Caco-2 (cell line): ENCODE measurements at regions not wholly inside any gene's neighbourhood (a gene's known extent, or its start where the extent isn't known, plus 50 kb on each side); places are given as distances from the start of the nearest gene placed in this dataset.

Experiments
- BruUV-seq: library from RNA; stranded (reverse); fragments of 400-500 nt; replicated peaks from 2 replicates; lab custom pipeline; 2021; lab: Mats Ljungman, UMichigan
- CTCF ChIA-PET: fragments of 300-600 bp; sonication (Branson Sonifier 250); formaldehyde crosslinking; loops from one replicate; lab custom pipeline; 2022; ENCODE audit warnings: antibody characterized with exemption; lab: Charles Lee
- POLR2A ChIA-PET: fragments of 300-600 bp; sonication (Branson Sonifier 250); formaldehyde crosslinking; loops from one replicate; lab custom pipeline; 2022; ENCODE audit warnings: antibody characterized with exemption; lab: Charles Lee
- DNase-seq, 2 experiments: peaks; one replicate each; pipeline versions ENCODE4 v3.0.0 to v3.0.0-alpha.2; 2020 to 2022
- H3K27me3 ChIP-seq: replicated peaks from 2 replicates; pipeline ENCODE4 v1.6.0; 2011; ENCODE audit warnings: low read length; ENCODE audit not compliant: control insufficient read depth, insufficient read depth
- H3K36me3 ChIP-seq: 2 replicates; pipeline ENCODE4 v1.5.1; 2011; ENCODE audit warnings: low read length; ENCODE audit not compliant: control insufficient read depth, insufficient read depth
- H3K4me1 ChIP-seq: fragments of 250-450 bp; sonication (Bioruptor Pico); 2 replicates; pipeline ENCODE4 v1.5.1; 2020; ENCODE audit warnings: mild to moderate bottlenecking
- H3K4me3 ChIP-seq: 2 replicates; pipeline ENCODE4 v1.5.1; 2011; ENCODE audit warnings: low read depth, mild to moderate bottlenecking, control low read depth, low read length
- H3K9me3 ChIP-seq: fragments of 250-450 bp; sonication (Bioruptor Pico); 2 replicates; pipeline ENCODE4 v1.5.1; 2020; ENCODE audit warnings: mild to moderate bottlenecking, moderate library complexity
- H3K27ac Mint-ChIP-seq: one replicate; pipeline ENCODE4 v1.8.0; 2022; ENCODE audit warnings: mixed read lengths; ENCODE audit not compliant: unreplicated experiment
- H3K27me3 Mint-ChIP-seq: one replicate; pipeline ENCODE4 v1.8.0; 2022; ENCODE audit warnings: mixed read lengths; ENCODE audit not compliant: insufficient read depth, unreplicated experiment
- H3K36me3 Mint-ChIP-seq: one replicate; pipeline ENCODE4 v1.8.0; 2022; ENCODE audit warnings: mild to moderate bottlenecking, mixed read lengths; ENCODE audit not compliant: insufficient read depth, unreplicated experiment
- H3K4me1 Mint-ChIP-seq: one replicate; pipeline ENCODE4 v1.8.0; 2022; ENCODE audit warnings: low read depth, mixed read lengths; ENCODE audit not compliant: unreplicated experiment
- H3K4me3 Mint-ChIP-seq: one replicate; pipeline ENCODE4 v1.8.0; 2022; ENCODE audit warnings: mild to moderate bottlenecking, moderate library complexity, mixed read lengths; ENCODE audit not compliant: unreplicated experiment
- H3K9me3 Mint-ChIP-seq: one replicate; pipeline ENCODE4 v1.8.0; 2022; ENCODE audit warnings: mixed read lengths; ENCODE audit not compliant: unreplicated experiment
- CTCF ChIP-seq, 2 experiments: fragments of 200-600 bp in 1 of 2; IDR thresholded peaks; 1 replicate in 1 of 2; 2 replicates in 1 of 2; pipeline versions ENCODE4 v1.5.1 to v1.8.0; 2011 to 2022; ENCODE audit warnings: antibody characterized with exemption in 1 of 2, control low read depth in 1 of 2, inconsistent platforms in 1 of 2, low read depth in 1 of 2, low read length in 1 of 2, mild to moderate bottlenecking in 1 of 2, moderate library complexity in 1 of 2; ENCODE audit not compliant: insufficient read depth in 1 of 2, severe bottlenecking in 1 of 2, unreplicated experiment in 1 of 2
- intact Hi-C: fragments of 100-400 bp; cut with micrococcal nuclease; formaldehyde crosslinking; loops from one replicate; pipeline ENCODE4 v1.10.0; 2022; ENCODE audit not compliant: unreplicated experiment

- no TSS peak for BruUV-seq
- intact Hi-C loops: no loop called here
- Mint-ChIP-seq H3K4me1 (no peaks in the 10 kb centered on the region), H3K27me3 (no peaks in the 10 kb centered on the region), H3K36me3 (no peaks in the 10 kb centered on the region), H3K27ac (no peak overlapping the region), H3K9me3 (no peaks in the 10 kb centered on the region), H3K4me3 (no peak overlapping the region)
- no peaks in the 10 kb centered on the region for H3K9me3 ChIP-seq
- ChIA-PET POLR2A (no interaction called here), CTCF (no interaction called here)
- H3K36me3 ChIP-seq: no peaks in the 10 kb centered on the region
- H3K27me3 ChIP-seq: no peaks in the 10 kb centered on the region
- no peak for TF ChIP-seq CTCF (IDR thresholded peaks at IDR 0.05; ENCODE audit: insufficient read depth in 1 of 2, low read depth in 1 of 2, low read length in 1 of 2, severe bottlenecking in 1 of 2, unreplicated experiment in 1 of 2)
- H3K4me1 ChIP-seq: no peaks in the 10 kb centered on the region
- no peak for DNase-seq
- no peak overlapping the region for H3K4me3 ChIP-seq
These were observed 314.0 kb downstream of the GBA3 start for GRCh38 chr4:23006756-23007155.

- no peaks in the 10 kb centered on the region for H3K27me3 ChIP-seq
- no peaks in the 10 kb centered on the region for H3K4me1 ChIP-seq
- H3K36me3 Mint-ChIP-seq: no peaks in the 10 kb centered on the region
- H3K27me3 Mint-ChIP-seq: no peaks in the 10 kb centered on the region
- intact Hi-C loops: no loop called here
- no peak for DNase-seq
- no peak overlapping the region for H3K27ac Mint-ChIP-seq
- no peak overlapping the region for H3K4me3 Mint-ChIP-seq
- no peak overlapping the region for H3K4me3 ChIP-seq
- ChIA-PET CTCF (no interaction called here), POLR2A (no interaction called here)
- no peaks in the 10 kb centered on the region for H3K9me3 Mint-ChIP-seq
- no peaks in the 10 kb centered on the region for H3K4me1 Mint-ChIP-seq
- H3K36me3 ChIP-seq: no peaks in the 10 kb centered on the region
- TF ChIP-seq CTCF (IDR thresholded peaks at IDR 0.05; ENCODE audit: insufficient read depth in 1 of 2, low read depth in 1 of 2, low read length in 1 of 2, severe bottlenecking in 1 of 2, unreplicated experiment in 1 of 2): no peak
- no peaks in the 10 kb centered on the region for H3K9me3 ChIP-seq
- BruUV-seq: no TSS peak
These were observed 313.0 kb downstream of the GBA3 start for GRCh38 chr4:23005691-23006090.

- no peak overlapping the region for H3K4me3 Mint-ChIP-seq
- no peaks in the 10 kb centered on the region for H3K9me3 Mint-ChIP-seq
- H3K27me3 Mint-ChIP-seq: no peaks in the 10 kb centered on the region
- intact Hi-C loops: no loop called here
- Histone ChIP-seq H3K36me3 (no peaks in the 10 kb centered on the region), H3K27me3 (no peaks in the 10 kb centered on the region), H3K9me3 (no peaks in the 10 kb centered on the region), H3K4me1 (no peaks in the 10 kb centered on the region), H3K4me3 (no peak overlapping the region)
- POLR2A ChIA-PET: no interaction called here
- BruUV-seq: no TSS peak
- no peak overlapping the region for H3K27ac Mint-ChIP-seq
- no peaks in the 10 kb centered on the region for H3K36me3 Mint-ChIP-seq
- no peaks in the 10 kb centered on the region for H3K4me1 Mint-ChIP-seq
- CTCF ChIA-PET: no interaction called here
- no peak for TF ChIP-seq CTCF (IDR thresholded peaks at IDR 0.05; ENCODE audit: insufficient read depth in 1 of 2, low read depth in 1 of 2, low read length in 1 of 2, severe bottlenecking in 1 of 2, unreplicated experiment in 1 of 2)
- DNase-seq: no peak
These were observed 308.7 kb downstream of the GBA3 start for GRCh38 chr4:23001478-23001877.
